ENCODE measurements at regions not wholly inside any gene's neighbourhood (a gene's known extent, or its start where the extent isn't known, plus 50 kb on each side); places are given as distances from the start of the nearest gene placed in this dataset.

GRCh38 chr13:65149687-65150086 is 2080.4 kb downstream of the PCDH9 start:
- Mint-ChIP-seq H3K36me3 (ENCODE audit: low read depth, unreplicated experiment) (no peaks in the 10 kb centered on the region), H3K9me3 (ENCODE audit: unreplicated experiment) (no peaks in the 10 kb centered on the region), H3K27me3 (ENCODE audit: low read depth, unreplicated experiment) (no peaks in the 10 kb centered on the region), H3K27ac (ENCODE audit: unreplicated experiment) (no peak overlapping the region), H3K4me3 (ENCODE audit: unreplicated experiment) (no peak overlapping the region), H3K4me1 (ENCODE audit: low read depth, unreplicated experiment) (no peaks in the 10 kb centered on the region)
- no peak for TF ChIP-seq CTCF (IDR thresholded peaks at IDR 0.05; ENCODE audit: insufficient read depth, low read depth, low read length)
- no peak for TF ChIP-seq EZH2 (IDR thresholded peaks at IDR 0.05; ENCODE audit: insufficient read depth, low read length)
- no peaks in the 10 kb centered on the region for H3K79me2 ChIP-seq (ENCODE audit: insufficient read depth, low read length)
- H3K9ac ChIP-seq (ENCODE audit: low read length), result no peak overlapping the region
- no peak for DNase-seq (ENCODE audit: low read depth)
- H3K36me3 ChIP-seq (ENCODE audit: insufficient read depth, low read length), result no peaks in the 10 kb centered on the region
- no peaks in the 10 kb centered on the region for H3K9me3 ChIP-seq (ENCODE audit: insufficient read depth, low read depth, low read length)
- H3K4me1 ChIP-seq (ENCODE audit: insufficient read depth, low read length), result no peaks in the 10 kb centered on the region
- no peak overlapping the region for H3K4me2 ChIP-seq (ENCODE audit: low read length)
- no peak for FAIRE-seq
- no peak overlapping the region for H3K27ac ChIP-seq (ENCODE audit: low read depth, low read length)
- H4K20me1 ChIP-seq (ENCODE audit: insufficient read depth, low read length), result no peaks in the 10 kb centered on the region
- no peak overlapping the region for H3K4me3 ChIP-seq (ENCODE audit: insufficient read depth, low read depth, low read length)
- no peak overlapping the region for H2AFZ ChIP-seq (ENCODE audit: low read depth, low read length)
- no peaks in the 10 kb centered on the region for H3K27me3 ChIP-seq (ENCODE audit: insufficient read depth, low read length)

- H3K9me3 ChIP-seq (ENCODE audit: insufficient read depth, low read depth, low read length), result no peaks in the 10 kb centered on the region
- H3K27me3 ChIP-seq (ENCODE audit: insufficient read depth, low read length), result no peaks in the 10 kb centered on the region
- no peak overlapping the region for H3K9ac ChIP-seq (ENCODE audit: low read length)
- no peaks in the 10 kb centered on the region for H4K20me1 ChIP-seq (ENCODE audit: insufficient read depth, low read length)
- no peaks in the 10 kb centered on the region for H3K27me3 Mint-ChIP-seq (ENCODE audit: low read depth, unreplicated experiment)
- H3K4me1 ChIP-seq (ENCODE audit: insufficient read depth, low read length), result no peaks in the 10 kb centered on the region
- no peaks in the 10 kb centered on the region for H3K4me1 Mint-ChIP-seq (ENCODE audit: low read depth, unreplicated experiment)
- H2AFZ ChIP-seq (ENCODE audit: low read depth, low read length), result no peak overlapping the region
- no peak overlapping the region for H3K4me3 Mint-ChIP-seq (ENCODE audit: unreplicated experiment)
- no peaks in the 10 kb centered on the region for H3K36me3 ChIP-seq (ENCODE audit: insufficient read depth, low read length)
- no peak overlapping the region for H3K4me3 ChIP-seq (ENCODE audit: insufficient read depth, low read depth, low read length)
- no peak for DNase-seq (ENCODE audit: low read depth)
- no peak overlapping the region for H3K27ac Mint-ChIP-seq (ENCODE audit: unreplicated experiment)
- no peaks in the 10 kb centered on the region for H3K79me2 ChIP-seq (ENCODE audit: insufficient read depth, low read length)
- H3K9me3 Mint-ChIP-seq (ENCODE audit: unreplicated experiment), result no peaks in the 10 kb centered on the region
- H3K36me3 Mint-ChIP-seq (ENCODE audit: low read depth, unreplicated experiment), result no peaks in the 10 kb centered on the region
- no peak for TF ChIP-seq CTCF (IDR thresholded peaks at IDR 0.05; ENCODE audit: insufficient read depth, low read depth, low read length)
- no peak for TF ChIP-seq EZH2 (IDR thresholded peaks at IDR 0.05; ENCODE audit: insufficient read depth, low read length)
- no peak for FAIRE-seq
- H3K27ac ChIP-seq (ENCODE audit: low read depth, low read length), result no peak overlapping the region
- no peak overlapping the region for H3K4me2 ChIP-seq (ENCODE audit: low read length)
These were observed 2086.2 kb downstream of the PCDH9 start for GRCh38 chr13:65143920-65144319.

GRCh38 chr13:65133094-65133493 is 2097.0 kb downstream of the PCDH9 start:
- H3K79me2 ChIP-seq (ENCODE audit: insufficient read depth, low read length), result no peaks in the 10 kb centered on the region
- no peaks in the 10 kb centered on the region for H3K27me3 Mint-ChIP-seq (ENCODE audit: low read depth, unreplicated experiment)
- H3K4me2 ChIP-seq (ENCODE audit: low read length), result no peak overlapping the region
- H3K27ac Mint-ChIP-seq (ENCODE audit: unreplicated experiment), result no peak overlapping the region
- no peak overlapping the region for H3K27ac ChIP-seq (ENCODE audit: low read depth, low read length)
- no peak overlapping the region for H3K4me3 Mint-ChIP-seq (ENCODE audit: unreplicated experiment)
- no peaks in the 10 kb centered on the region for H4K20me1 ChIP-seq (ENCODE audit: insufficient read depth, low read length)
- no peaks in the 10 kb centered on the region for H3K4me1 ChIP-seq (ENCODE audit: insufficient read depth, low read length)
- DNase-seq (ENCODE audit: low read depth) (no peak), FAIRE-seq (no peak)
- no peaks in the 10 kb centered on the region for H3K36me3 ChIP-seq (ENCODE audit: insufficient read depth, low read length)
- no peak overlapping the region for H2AFZ ChIP-seq (ENCODE audit: low read depth, low read length)
- no peaks in the 10 kb centered on the region for H3K27me3 ChIP-seq (ENCODE audit: insufficient read depth, low read length)
- peaks cover 2% of the 10 kb centered on the region for H3K9me3 Mint-ChIP-seq (ENCODE audit: unreplicated experiment)
- TF ChIP-seq EZH2 (IDR thresholded peaks at IDR 0.05; ENCODE audit: insufficient read depth, low read length) (no peak), CTCF (IDR thresholded peaks at IDR 0.05; ENCODE audit: insufficient read depth, low read depth, low read length) (no peak)
- no peaks in the 10 kb centered on the region for H3K36me3 Mint-ChIP-seq (ENCODE audit: low read depth, unreplicated experiment)
- no peak overlapping the region for H3K4me3 ChIP-seq (ENCODE audit: insufficient read depth, low read depth, low read length)
- no peaks in the 10 kb centered on the region for H3K4me1 Mint-ChIP-seq (ENCODE audit: low read depth, unreplicated experiment)
- no peaks in the 10 kb centered on the region for H3K9me3 ChIP-seq (ENCODE audit: insufficient read depth, low read depth, low read length)
- H3K9ac ChIP-seq (ENCODE audit: low read length), result no peak overlapping the region

Measured in astrocyte (in vitro differentiated cells and primary cell).